Activated CD8-positive, alpha-beta T cell treated with anti-CD3 and anti-CD28 coated beads, Interleukin-2, amount 10 ng/mL, durations not matched to agents 7 days and 5 days (primary cell): ENCODE measurements at regions not wholly inside any gene's neighbourhood (a gene's known extent, or its start where the extent isn't known, plus 50 kb on each side); places are given as distances from the start of the nearest gene placed in this dataset.

Experiments
- ATAC-seq: fragments of 150-1000 bp; cut with Tn5 transposase; one replicate; pipeline ENCODE4 v1.10.0; 2021; ENCODE audit warnings: moderate library complexity
- CTCF ChIA-PET: fragments of 350-600 bp; sonication (Branson Sonifier 250); formaldehyde crosslinking; loops from one replicate; lab custom pipeline; 2021; ENCODE audit warnings: antibody characterized with exemption; lab: Charles Lee
- POLR2A ChIA-PET: fragments of 350-600 bp; sonication (Branson Sonifier 250); formaldehyde crosslinking; loops from one replicate; lab custom pipeline; 2021; ENCODE audit warnings: antibody characterized with exemption; lab: Charles Lee
- DNase-seq: peaks from one replicate; pipeline ENCODE4 v3.0.0-alpha.2; 2020
- H3K27ac Mint-ChIP-seq: one replicate; pipeline ENCODE4 v1.8.0; 2021; ENCODE audit warnings: mild to moderate bottlenecking, mixed read lengths
- H3K27me3 Mint-ChIP-seq: one replicate; pipeline ENCODE4 v1.8.0; 2021; ENCODE audit warnings: low read depth, mixed read lengths
- H3K36me3 Mint-ChIP-seq: one replicate; pipeline ENCODE4 v1.8.0; 2021; ENCODE audit warnings: low read depth, mixed read lengths
- H3K4me1 Mint-ChIP-seq: one replicate; pipeline ENCODE4 v1.8.0; 2021; ENCODE audit warnings: low read depth, mixed read lengths
- H3K4me3 Mint-ChIP-seq: one replicate; pipeline ENCODE4 v1.8.0; 2021; ENCODE audit warnings: mild to moderate bottlenecking, mixed read lengths
- H3K9me3 Mint-ChIP-seq: one replicate; pipeline ENCODE4 v1.8.0; 2022; ENCODE audit warnings: mixed read lengths; ENCODE audit not compliant: insufficient read depth

GRCh38 chr6:153677522-153677921, 361.5 kb upstream of the OPRM1 start:
- H3K27ac Mint-ChIP-seq: no peak overlapping the region
- no peaks in the 10 kb centered on the region for H3K4me1 Mint-ChIP-seq
- CTCF ChIA-PET: no interaction called here

DNA sequence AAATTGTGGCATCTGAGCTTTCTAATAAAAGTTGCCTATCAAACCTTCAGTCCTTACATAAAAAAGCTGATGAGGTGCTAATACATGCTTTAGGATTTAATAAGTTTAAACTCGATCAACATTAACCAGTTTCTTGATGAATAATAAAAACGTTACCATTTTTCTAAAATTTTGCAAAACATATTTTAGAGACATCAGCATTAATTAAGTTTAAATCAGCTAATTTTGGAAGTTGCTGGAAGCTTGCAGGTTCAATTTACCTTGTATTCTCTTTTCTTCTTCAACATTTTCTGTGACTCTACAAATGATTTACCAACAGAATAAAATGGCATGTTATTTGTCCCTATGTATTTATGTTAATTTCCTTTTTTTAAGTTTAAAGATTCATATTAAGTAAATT, 365.3 kb upstream of the OPRM1 start:
- Mint-ChIP-seq H3K4me1 (no peaks in the 10 kb centered on the region), H3K36me3 (no peaks in the 10 kb centered on the region), H3K4me3 (no peak overlapping the region), H3K9me3 (no peaks in the 10 kb centered on the region), H3K27ac (no peak overlapping the region), H3K27me3 (no peaks in the 10 kb centered on the region)
- DNase-seq (no peak), ATAC-seq (no peak)
- ChIA-PET POLR2A (no interaction called here), CTCF (no interaction called here)

More at GRCh38 chr6:153677522-153677921, 361.5 kb upstream of the OPRM1 start:
- DNase-seq: no peak
- no peak overlapping the region for H3K4me3 Mint-ChIP-seq
- no peaks in the 10 kb centered on the region for H3K36me3 Mint-ChIP-seq
- no peaks in the 10 kb centered on the region for H3K27me3 Mint-ChIP-seq
- no peak for ATAC-seq
- POLR2A ChIA-PET: no interaction called here
- no peaks in the 10 kb centered on the region for H3K9me3 Mint-ChIP-seq

GRCh38 chr6:153673225-153673624, 365.8 kb upstream of the OPRM1 start:
- ATAC-seq (no peak), DNase-seq (no peak)
- Mint-ChIP-seq H3K27ac (no peak overlapping the region), H3K4me3 (no peak overlapping the region), H3K36me3 (no peaks in the 10 kb centered on the region), H3K27me3 (no peaks in the 10 kb centered on the region), H3K9me3 (no peaks in the 10 kb centered on the region), H3K4me1 (no peaks in the 10 kb centered on the region)
- ChIA-PET CTCF (no interaction called here), POLR2A (no interaction called here)

GRCh38 chr6:153670403-153671026, 368.5 kb upstream of the OPRM1 start:
- ChIA-PET CTCF (no interaction called here), POLR2A (no interaction called here)

DNA sequence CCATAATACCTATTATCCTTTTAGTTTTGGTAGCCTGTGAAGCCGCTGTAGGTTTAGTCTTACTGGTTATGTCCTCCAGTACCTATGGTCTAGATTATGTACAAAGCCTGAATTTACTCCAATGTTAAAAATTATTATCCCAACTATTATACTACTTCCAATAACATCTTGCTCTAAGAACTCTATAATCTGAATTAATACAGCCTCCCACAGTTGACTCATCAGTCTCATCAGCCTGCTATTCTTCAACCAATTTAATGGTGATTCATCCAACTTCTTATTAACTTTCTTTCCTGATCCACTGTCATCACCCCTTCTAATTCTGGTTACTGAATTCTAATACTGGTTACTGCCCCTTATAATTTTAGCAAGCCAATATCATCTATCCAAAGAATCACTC, 370.3 kb upstream of the OPRM1 start:
- no peak for DNase-seq
- no peaks in the 10 kb centered on the region for H3K9me3 Mint-ChIP-seq
- H3K27me3 Mint-ChIP-seq: no peaks in the 10 kb centered on the region
- POLR2A ChIA-PET: no interaction called here
- no peak overlapping the region for H3K4me3 Mint-ChIP-seq
- no peaks in the 10 kb centered on the region for H3K36me3 Mint-ChIP-seq
- CTCF ChIA-PET: no interaction called here
- no peak for ATAC-seq
- no peak overlapping the region for H3K27ac Mint-ChIP-seq
- H3K4me1 Mint-ChIP-seq: no peaks in the 10 kb centered on the region

More at GRCh38 chr6:153670403-153671026, 368.5 kb upstream of the OPRM1 start:
- Mint-ChIP-seq H3K27me3 (no peaks in the 10 kb centered on the region), H3K4me3 (no peak overlapping the region), H3K36me3 (no peaks in the 10 kb centered on the region), H3K9me3 (no peaks in the 10 kb centered on the region), H3K27ac (no peak overlapping the region), H3K4me1 (no peaks in the 10 kb centered on the region)
- no peak for ATAC-seq
- no peak for DNase-seq

DNA sequence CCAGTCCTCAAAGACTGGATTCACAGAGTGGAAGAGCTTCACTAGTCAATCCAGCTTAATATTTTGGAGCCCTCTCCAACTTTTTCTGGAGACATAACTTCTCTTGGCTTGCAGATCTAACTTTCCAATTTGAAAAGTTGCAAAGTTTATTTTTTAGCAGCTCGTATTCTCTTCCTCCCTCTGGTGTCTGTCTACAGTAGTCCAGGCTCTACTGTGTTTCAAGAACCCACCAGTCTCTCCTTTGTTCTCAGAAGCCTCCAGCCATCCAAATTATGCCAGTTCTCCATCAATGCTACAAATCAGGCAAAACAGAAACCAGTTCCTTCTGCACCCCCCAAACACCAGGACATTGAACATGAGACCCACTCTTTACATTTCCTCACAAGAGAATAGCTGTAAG, 376.1 kb upstream of the OPRM1 start:
- H3K27me3 Mint-ChIP-seq: no peaks in the 10 kb centered on the region
- DNase-seq (no peak), ATAC-seq (no peak)
- no peak overlapping the region for H3K27ac Mint-ChIP-seq
- no peaks in the 10 kb centered on the region for H3K36me3 Mint-ChIP-seq
- ChIA-PET CTCF (no interaction called here), POLR2A (no interaction called here)
- H3K4me3 Mint-ChIP-seq: no peak overlapping the region
- no peaks in the 10 kb centered on the region for H3K9me3 Mint-ChIP-seq
- no peaks in the 10 kb centered on the region for H3K4me1 Mint-ChIP-seq

DNA sequence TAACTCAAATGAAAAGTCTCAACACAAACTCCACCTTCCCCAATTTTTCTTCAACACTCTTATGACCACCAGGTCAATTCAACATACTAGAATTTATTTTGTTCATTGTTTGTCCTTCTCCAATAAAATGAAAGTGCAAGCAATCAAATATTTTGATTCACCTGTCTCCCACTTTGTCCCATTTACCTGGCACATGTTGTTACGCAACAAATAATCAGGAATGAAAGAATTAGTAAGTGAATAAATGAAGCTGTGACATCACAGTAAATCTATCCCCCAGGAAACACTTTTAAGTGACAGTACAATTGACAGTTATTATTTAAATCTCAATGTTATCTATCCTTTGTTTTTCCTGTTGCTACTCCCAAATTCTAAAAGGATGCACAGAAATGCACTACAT, 393.7 kb upstream of the OPRM1 start:
- H3K4me3 Mint-ChIP-seq: no peak overlapping the region
- no peaks in the 10 kb centered on the region for H3K4me1 Mint-ChIP-seq
- ATAC-seq (no peak), DNase-seq (no peak)
- H3K27me3 Mint-ChIP-seq: no peaks in the 10 kb centered on the region
- H3K36me3 Mint-ChIP-seq: no peaks in the 10 kb centered on the region
- H3K27ac Mint-ChIP-seq: no peak overlapping the region
- no peaks in the 10 kb centered on the region for H3K9me3 Mint-ChIP-seq
- POLR2A ChIA-PET: no interaction called here
- CTCF ChIA-PET: no interaction called here

GRCh38 chr6:153644000-153644399, 395.0 kb upstream of the OPRM1 start:
- ChIA-PET POLR2A (no interaction called here), CTCF (no interaction called here)
- Mint-ChIP-seq H3K9me3 (no peaks in the 10 kb centered on the region), H3K4me1 (no peaks in the 10 kb centered on the region), H3K4me3 (no peak overlapping the region), H3K27me3 (no peaks in the 10 kb centered on the region), H3K36me3 (no peaks in the 10 kb centered on the region), H3K27ac (no peak overlapping the region)
- DNase-seq (no peak), ATAC-seq (no peak)

DNA sequence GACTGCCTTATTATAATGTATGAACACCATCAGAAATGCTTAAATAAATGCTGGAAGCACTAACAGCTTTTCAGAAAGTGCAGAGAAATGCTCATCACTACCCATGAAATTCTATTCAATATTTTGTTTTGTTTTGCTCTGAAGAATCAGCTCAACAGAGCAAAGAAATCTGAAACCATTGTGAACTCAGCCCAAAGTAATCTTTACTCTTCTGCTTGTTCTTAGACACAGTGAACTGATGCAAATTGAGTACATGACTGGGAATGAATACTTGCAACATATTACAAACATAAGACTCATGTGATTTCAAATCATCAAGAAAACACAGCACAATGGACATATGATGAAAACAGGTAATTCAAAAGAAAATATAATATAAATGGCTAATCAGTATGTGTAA, 404.6 kb upstream of the OPRM1 start:
- no peaks in the 10 kb centered on the region for H3K27me3 Mint-ChIP-seq
- ATAC-seq: no peak
- no peak overlapping the region for H3K4me3 Mint-ChIP-seq
- no peaks in the 10 kb centered on the region for H3K36me3 Mint-ChIP-seq
- H3K4me1 Mint-ChIP-seq: no peaks in the 10 kb centered on the region
- H3K27ac Mint-ChIP-seq: no peak overlapping the region
- DNase-seq: no peak
- CTCF ChIA-PET: no interaction called here
- POLR2A ChIA-PET: no interaction called here
- H3K9me3 Mint-ChIP-seq: no peaks in the 10 kb centered on the region

GRCh38 chr6:153625089-153625488, 414.0 kb upstream of the OPRM1 start:
- ChIA-PET POLR2A (no interaction called here), CTCF (no interaction called here)
- no peaks in the 10 kb centered on the region for H3K4me1 Mint-ChIP-seq
- no peak overlapping the region for H3K27ac Mint-ChIP-seq
- H3K27me3 Mint-ChIP-seq: no peaks in the 10 kb centered on the region
- DNase-seq (no peak), ATAC-seq (no peak)
- no peaks in the 10 kb centered on the region for H3K36me3 Mint-ChIP-seq
- H3K4me3 Mint-ChIP-seq: no peak overlapping the region
- no peaks in the 10 kb centered on the region for H3K9me3 Mint-ChIP-seq

GRCh38 chr6:153624528-153624927, 414.5 kb upstream of the OPRM1 start:
- Mint-ChIP-seq H3K36me3 (no peaks in the 10 kb centered on the region), H3K27me3 (no peaks in the 10 kb centered on the region), H3K27ac (no peak overlapping the region), H3K4me1 (no peaks in the 10 kb centered on the region), H3K9me3 (no peaks in the 10 kb centered on the region), H3K4me3 (no peak overlapping the region)
- DNase-seq: no peak
- ChIA-PET CTCF (no interaction called here), POLR2A (no interaction called here)
- no peak for ATAC-seq

- Mint-ChIP-seq H3K4me1 (no peaks in the 10 kb centered on the region), H3K9me3 (no peaks in the 10 kb centered on the region), H3K36me3 (no peaks in the 10 kb centered on the region), H3K4me3 (no peak overlapping the region), H3K27ac (no peak overlapping the region), H3K27me3 (no peaks in the 10 kb centered on the region)
- ChIA-PET POLR2A (no interaction called here), CTCF (no interaction called here)
- no peak for DNase-seq
- ATAC-seq: no peak
These were observed 415.5 kb upstream of the OPRM1 start for GRCh38 chr6:153623496-153623895.

GRCh38 chr6:153621491-153621890, 417.5 kb upstream of the OPRM1 start:
- no peak overlapping the region for H3K4me3 Mint-ChIP-seq
- ChIA-PET CTCF (no interaction called here), POLR2A (no interaction called here)
- no peaks in the 10 kb centered on the region for H3K36me3 Mint-ChIP-seq
- no peak for ATAC-seq
- DNase-seq: no peak
- H3K27ac Mint-ChIP-seq: no peak overlapping the region
- H3K9me3 Mint-ChIP-seq: no peaks in the 10 kb centered on the region
- H3K27me3 Mint-ChIP-seq: no peaks in the 10 kb centered on the region
- no peaks in the 10 kb centered on the region for H3K4me1 Mint-ChIP-seq
